GM21390 (cell line): ENCODE measurements at regions not wholly inside any gene's neighbourhood (a gene's known extent, or its start where the extent isn't known, plus 50 kb on each side); places are given as distances from the start of the nearest gene placed in this dataset.

Source experiments
- ATAC-seq: cut with Tn5 transposase; IDR thresholded peaks from one replicate; pipeline ENCODE4 v1.9.1; 2021; ENCODE audit not compliant: unreplicated experiment

DNA sequence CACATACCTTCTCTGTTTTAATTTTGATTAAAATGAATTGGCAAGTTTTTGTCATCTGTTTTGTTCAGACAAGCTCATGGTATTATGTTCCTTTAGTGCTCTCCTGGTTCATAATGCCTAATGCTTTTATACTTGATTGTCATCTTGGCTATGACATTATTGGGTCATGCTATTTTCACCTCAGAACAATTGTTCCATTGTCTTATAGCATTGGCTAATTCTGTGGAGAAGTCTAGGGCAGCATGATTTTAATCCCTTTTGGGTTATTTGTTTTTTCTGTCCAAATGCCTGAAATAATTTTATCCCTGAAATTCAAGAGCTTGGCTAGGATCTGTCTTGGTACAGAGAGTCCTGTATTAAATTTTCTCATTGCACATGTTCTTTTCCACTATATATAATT is 83.8 kb upstream of the CCDC85A start:
- no peak for ATAC-seq

DNA sequence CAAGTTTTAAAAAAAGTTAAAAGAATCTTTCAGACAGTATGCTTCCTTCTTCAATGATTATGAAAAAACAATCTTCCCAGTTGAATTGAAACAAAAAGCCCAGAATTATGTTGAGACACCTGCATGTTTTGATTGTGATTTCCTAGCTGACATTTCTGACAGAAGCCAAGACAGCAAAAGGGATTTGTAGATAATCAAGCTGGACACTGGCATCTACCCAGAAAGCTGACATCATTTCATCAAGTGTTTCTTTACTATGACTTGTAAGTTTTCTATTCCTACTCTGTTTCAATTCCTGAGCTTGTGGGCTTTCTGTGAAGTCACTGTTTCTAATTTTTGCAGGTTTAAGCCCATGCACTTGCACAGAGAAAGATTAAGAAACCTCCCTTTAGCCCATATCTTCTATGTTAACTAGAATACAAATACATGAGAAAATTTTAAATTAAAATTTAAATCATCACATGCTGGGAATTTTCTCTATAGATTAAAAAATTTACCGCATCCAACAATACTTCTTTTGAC is 82.9 kb upstream of the CCDC85A start:
- ATAC-seq = no peak

DNA sequence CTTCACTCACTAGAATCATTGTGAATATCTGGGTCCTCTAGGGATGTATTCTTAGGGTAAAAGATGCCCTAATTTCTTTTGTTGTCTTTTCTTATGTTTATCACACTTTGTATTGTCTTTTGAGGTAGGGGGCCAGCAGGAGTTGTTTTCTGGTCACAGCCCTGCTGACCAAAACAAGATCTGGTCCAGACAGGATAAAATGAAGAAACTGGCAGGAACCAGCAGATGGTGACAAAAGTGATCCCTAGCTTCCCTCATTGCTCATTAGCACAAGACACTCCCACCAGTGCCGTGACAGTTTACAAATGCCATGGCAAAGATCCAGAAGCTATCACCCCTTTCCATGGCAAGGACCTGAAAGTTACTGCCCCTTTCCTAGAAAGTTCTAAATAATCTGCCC is 81.7 kb upstream of the CCDC85A start:
- no peak for ATAC-seq

- ATAC-seq = no peak
These were observed 80.9 kb upstream of the CCDC85A start for GRCh38 chr2:56102866-56103265.

GRCh38 chr2:56104962-56105361 is 78.8 kb upstream of the CCDC85A start:
- no peak for ATAC-seq

DNA sequence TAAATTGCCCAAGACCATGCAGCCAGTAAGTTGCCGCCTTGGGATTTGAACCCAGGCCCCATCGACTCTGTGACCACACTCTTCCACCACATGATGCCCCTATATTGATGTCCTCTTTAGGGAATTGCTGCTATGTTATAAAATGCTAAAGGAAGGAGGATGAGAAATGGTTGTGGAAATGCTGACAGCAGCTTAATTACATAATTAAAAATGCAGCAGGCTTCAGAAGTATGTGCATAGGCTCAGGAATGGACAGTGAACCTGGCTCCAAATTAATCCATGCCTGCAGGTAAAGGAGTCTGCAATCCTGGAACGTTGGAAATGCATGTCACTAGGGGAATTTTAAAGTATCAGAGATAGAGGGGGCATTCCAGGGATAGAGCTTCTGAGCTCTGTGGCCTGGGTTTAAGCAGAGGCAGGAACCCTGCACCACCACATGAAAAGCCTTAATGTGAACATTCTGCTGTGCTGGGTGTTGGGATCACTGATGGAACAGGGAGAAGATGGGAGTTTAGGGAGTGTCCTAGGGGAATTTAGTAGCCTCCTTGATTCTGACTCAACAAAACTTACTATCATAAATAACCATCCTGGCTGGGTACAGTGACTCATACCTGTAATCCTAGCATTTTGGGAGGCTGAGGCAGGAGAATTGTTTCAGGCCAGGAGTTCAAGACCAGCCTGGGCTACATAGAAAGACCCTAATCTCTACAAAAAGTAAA is 76.1 kb upstream of the CCDC85A start:
- ATAC-seq = no peak

DNA sequence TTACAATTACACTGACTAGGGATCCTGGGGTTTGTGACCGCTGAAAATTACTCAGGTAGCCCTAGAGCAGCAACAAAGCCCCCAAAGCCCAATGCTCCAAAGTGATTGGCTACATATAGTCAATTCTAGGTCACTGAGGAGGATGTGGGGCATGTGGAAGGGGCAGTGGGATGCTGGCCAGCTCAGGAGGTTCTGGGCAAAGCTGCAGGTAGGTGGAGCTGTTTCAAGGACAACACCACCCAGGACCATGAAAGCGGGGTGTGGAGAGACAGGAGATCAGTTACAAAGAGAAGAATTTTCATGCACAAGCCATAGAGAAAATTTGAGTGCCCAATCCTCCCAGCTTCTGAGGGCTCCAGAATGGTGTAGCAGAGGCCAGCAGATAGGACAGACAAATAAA is 75.0 kb upstream of the CCDC85A start:
- no peak for ATAC-seq

GRCh38 chr2:56109994-56110393 is 73.8 kb upstream of the CCDC85A start:
- ATAC-seq = no peak

DNA sequence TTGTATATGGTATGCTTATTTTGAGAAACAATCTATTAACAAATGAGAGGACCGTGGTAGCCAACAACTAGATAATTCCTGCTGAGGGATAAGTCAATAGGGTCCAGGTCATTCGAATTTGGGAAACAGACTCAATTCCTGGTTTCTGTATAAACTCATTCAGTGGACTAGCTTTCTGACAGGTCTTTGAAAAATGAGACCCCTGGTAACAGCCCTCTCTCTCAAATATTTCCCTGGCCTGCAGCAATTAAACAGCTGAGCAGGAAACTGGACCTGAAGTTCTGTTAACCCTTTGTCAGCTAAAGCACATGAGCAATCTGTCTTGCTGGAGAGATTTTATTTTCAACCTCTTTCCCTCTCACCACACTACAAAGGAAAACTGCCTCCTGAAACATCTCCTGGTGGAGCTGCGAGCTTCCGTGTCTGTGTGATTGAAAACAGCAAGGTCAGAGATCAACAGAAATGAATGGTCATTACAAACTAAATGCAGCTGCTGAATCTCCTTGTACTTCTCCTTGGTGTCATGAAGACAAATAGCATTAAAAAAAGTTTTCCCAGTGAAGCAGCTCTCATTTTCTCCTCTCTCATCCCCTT is 70.3 kb upstream of the CCDC85A start:
- ATAC-seq = no peak

- no peak for ATAC-seq
These were observed 66.0 kb upstream of the CCDC85A start for GRCh38 chr2:56117764-56118163.

- ATAC-seq = no peak
These were observed 65.3 kb upstream of the CCDC85A start for GRCh38 chr2:56118474-56118873.

DNA sequence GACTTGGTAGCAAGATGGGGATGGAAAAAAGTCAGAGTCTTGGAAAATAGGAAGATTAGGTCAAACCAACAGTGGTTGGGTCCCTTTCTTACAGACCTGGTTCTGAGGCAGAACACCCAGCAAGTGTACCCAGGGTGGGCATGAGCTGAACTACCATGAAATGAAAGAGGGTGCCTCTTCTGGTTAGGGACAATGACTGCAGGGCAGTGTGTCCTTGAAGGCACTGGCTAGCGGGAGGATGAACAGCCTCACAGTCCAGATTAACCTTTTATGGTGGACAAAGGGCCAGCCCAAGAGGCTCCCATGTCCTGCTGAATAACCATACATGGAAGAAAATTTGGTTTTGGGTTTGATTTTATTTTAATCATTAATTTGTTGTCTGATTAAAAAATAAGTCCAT is 61.8 kb upstream of the CCDC85A start:
- ATAC-seq = no peak

DNA sequence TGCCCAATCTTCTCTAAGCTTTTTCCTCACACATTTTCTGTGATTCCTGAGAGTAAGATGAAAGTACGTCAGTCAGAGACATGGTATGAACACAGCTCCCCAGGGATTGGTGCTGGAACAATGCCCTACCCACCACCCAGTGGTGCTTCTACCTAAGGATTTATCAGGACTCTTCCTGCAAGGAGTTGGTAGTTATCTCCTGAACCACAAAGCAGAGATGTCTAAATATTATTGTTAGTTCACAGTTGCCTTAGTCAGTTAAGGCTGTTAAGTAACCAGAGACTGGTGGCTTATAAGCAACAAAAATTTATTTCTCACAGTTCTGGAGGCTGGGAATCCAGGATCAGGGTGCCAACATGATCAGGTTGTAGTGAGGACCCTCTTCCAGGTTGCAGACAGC is 60.3 kb upstream of the CCDC85A start:
- no peak for ATAC-seq

DNA sequence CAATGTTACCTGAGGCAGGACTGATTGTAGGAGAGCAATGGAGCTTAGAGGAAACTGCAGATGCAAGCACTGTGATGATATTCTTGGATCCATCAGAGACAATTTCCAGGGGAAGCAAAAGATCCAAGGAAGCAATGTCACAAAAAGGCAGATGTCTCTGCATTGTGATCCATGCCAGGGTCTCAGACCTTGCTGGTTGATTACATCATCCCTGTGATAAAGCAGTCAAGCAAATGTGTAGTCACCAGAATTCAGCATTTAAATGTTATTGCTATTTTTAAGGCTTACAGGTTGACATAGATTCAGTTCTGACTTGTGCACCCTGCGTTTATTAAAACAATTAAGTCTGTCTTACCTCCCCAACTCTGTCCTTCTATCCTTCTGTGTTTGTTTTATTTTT is 56.8 kb upstream of the CCDC85A start:
- no peak for ATAC-seq

GRCh38 chr2:56127463-56128152 is 56.2 kb upstream of the CCDC85A start:
- no peak for ATAC-seq

DNA sequence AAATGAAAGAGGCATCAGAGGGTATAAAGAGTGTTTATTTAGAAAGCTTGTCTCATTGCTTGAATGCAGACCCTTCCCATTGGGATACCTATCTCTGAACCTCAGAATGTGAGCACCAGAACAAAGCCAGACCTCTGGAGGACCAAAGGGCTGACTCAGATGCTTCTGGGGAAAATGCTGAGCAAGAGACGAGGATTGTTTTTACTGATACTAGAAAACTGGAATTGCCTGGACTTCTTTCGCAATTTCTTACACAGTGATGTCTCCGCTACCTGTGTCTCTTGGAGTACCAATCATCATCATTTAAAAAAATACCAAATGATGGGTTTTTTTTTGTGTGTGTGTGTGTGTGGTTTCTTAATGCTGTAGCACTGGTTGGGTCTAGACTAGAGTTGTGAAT is 55.6 kb upstream of the CCDC85A start:
- ATAC-seq = no peak

DNA sequence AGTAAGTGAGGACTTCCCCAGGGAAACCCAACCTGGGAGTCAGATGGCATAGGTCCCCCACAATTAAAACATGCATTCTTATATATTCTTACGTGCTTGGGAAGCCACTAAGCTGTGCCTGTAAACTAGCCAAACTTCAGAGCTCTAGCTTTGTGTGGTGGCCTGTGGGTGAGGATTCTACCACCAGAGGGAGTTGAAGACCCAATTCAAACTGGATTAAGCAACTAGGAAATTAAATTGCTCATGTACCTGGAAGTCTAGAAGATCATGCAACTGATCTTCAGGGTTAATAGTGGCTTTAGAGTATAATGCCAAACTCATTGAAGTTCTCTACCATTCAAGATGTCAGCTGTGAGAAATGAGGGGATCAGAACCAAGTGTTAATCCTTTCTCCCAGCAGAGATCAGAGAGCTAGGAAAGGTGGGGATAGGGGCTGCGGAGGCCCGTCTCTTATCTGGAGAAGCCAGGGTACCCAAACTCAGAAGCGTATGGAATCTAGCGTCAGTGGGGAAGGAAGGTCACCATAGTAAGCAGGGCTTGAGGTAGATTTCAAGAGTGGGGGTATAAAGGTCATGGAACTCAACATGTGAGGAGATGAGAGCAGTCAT is 53.2 kb upstream of the CCDC85A start:
- ATAC-seq = no peak

DNA sequence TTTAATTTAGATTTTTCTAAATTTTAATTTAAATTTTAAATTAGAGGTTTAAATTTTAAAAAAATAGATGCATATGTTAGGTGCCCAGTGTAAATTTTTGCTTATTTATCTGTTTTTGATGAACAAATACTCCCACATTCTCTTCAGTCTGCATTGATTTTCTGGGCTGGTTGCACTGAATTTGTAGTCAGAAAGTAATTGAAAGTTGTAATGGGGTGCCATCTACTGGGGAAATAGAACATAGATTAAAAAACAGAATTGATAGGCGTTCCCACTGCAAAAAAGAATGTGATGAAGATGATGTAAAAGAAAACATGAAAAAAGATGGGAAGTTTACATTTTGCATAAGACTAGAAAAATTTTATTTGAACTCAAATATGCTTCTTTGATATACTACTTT is 51.7 kb upstream of the CCDC85A start:
- no peak for ATAC-seq

DNA sequence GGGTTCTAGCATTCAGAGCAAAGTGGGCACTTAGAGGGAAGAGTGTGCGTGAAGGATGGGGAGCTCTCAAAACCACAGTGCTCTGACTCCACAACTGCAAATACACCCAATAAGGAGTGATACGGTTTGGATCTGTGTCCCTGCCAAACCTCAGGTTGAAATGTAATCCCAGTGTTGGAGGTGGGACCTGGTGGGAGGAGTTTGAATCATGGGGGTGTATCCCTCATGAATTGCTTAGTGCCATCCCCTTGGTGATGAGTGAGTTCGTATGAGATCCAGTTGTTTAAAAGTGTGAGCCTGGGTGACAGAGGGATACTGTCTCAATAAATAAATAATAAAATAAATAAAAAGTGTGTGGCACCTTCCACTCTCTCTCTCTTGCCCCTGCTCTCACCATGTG is 50.3 kb upstream of the CCDC85A start:
- ATAC-seq = no peak

DNA sequence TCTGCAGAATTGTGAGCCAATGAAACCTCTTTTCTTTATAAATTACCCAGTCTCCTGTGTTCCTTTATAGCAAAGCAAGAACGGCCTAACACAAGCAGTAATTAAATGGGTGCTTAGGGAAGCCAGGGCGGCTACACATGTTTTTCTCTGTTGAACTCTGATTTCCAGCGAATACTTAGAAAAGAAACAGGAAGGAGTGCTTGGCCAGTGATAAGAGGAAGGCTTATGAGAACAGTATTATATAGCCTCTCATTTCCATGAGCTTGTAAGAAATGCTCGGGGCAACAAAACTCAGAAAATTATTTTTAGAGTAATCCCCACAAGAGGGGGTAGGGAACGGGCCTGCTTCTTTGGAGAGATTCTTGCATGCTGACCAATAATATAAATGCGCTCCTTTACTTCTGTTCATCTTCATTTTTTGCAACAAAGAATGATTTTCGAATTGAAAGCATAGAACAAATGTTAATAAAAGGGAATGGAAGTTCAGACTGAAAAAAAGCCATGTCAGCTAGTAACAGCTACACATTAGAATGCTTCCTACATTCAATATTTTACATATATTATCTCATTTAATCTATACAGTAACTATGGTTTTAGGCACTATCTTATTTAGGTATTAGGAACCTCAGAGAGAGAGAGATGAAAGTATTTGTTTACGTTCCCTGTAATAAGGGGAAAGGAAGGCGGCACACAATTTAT is 49.7 kb upstream of the CCDC85A start:
- ATAC-seq = no peak
